Activated CD4-positive, alpha-beta T cell treated with anti-CD3 and anti-CD28 coated beads for 36 hours (primary cell): ENCODE measurements at regions not wholly inside any gene's neighbourhood (a gene's known extent, or its start where the extent isn't known, plus 50 kb on each side); places are given as distances from the start of the nearest gene placed in this dataset.

Experiments
- ATAC-seq: fragments of 200-7000 bp; cut with Tn5 transposase; one replicate; pipeline ENCODE4 v1.10.0; 2021; ENCODE audit warnings: mild to moderate bottlenecking, moderate library complexity
- CTCF ChIA-PET: fragments of 350-600 bp; sonication (Branson Sonifier 250); formaldehyde crosslinking; loops from one replicate; lab custom pipeline; 2021; ENCODE audit warnings: antibody characterized with exemption; lab: Charles Lee
- POLR2A ChIA-PET: fragments of 350-600 bp; sonication (Branson Sonifier 250); formaldehyde crosslinking; loops from one replicate; lab custom pipeline; 2021; ENCODE audit warnings: antibody characterized with exemption, inconsistent platforms; lab: Charles Lee
- DNase-seq: peaks from one replicate; pipeline ENCODE4 v3.0.0-alpha.2; 2020
- H3K27ac Mint-ChIP-seq: one replicate; pipeline ENCODE4 v1.8.0; 2021; ENCODE audit warnings: mixed read lengths
- H3K27me3 Mint-ChIP-seq: one replicate; pipeline ENCODE4 v1.8.0; 2021; ENCODE audit warnings: mixed read lengths
- H3K36me3 Mint-ChIP-seq: one replicate; pipeline ENCODE4 v1.8.0; 2021; ENCODE audit warnings: low read depth, mixed read lengths
- H3K4me1 Mint-ChIP-seq: one replicate; pipeline ENCODE4 v1.8.0; 2021; ENCODE audit warnings: mixed read lengths
- H3K4me3 Mint-ChIP-seq: one replicate; pipeline ENCODE4 v1.8.0; 2021; ENCODE audit warnings: mild to moderate bottlenecking, moderate library complexity, mixed read lengths
- H3K9me3 Mint-ChIP-seq: one replicate; pipeline ENCODE4 v1.8.0; 2021; ENCODE audit warnings: low read depth, mixed read lengths
- intact Hi-C, 2 experiments: fragments of 100-400 bp; cut with DNase I in 1 of 2; cut with micrococcal nuclease in 1 of 2; formaldehyde crosslinking; loops; one replicate each; pipeline versions ENCODE4 v1.14.2 to v1.15.1; 2022 to 2024; cut with DNase I, micrococcal nuclease

DNA sequence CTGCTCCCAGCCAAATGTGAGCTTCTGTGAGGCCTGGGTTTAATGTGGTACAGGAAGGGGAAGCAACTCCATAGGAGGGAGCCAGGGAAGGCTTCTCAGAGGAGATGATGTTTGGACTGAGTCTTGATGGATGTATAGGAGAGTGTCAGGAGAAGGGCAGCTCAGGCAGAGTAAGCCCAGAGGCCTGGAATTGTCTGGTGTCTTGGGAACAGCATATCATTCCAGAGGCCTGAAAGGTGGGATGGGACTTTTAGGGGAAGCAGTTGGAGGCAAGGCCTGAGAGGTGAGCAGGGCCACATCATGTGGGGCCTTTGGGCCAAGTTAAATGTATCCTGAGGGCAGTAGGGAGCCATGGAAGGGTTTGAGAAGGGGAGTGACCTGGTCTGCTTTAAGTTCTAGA, 148.6 kb upstream of the WNT4 start:
- CTCF ChIA-PET = interaction anchor here (0.6 kb wide), 2 partner anchors 328 to 1109 kb away, joined by 3 read pairs; no protein-coding TSS in a partner anchor
- peaks cover 18% of the 10 kb centered on the region for H3K27me3 Mint-ChIP-seq
- no peak overlapping the region for H3K4me3 Mint-ChIP-seq
- no peak for DNase-seq
- POLR2A ChIA-PET = interaction anchor here (0.6 kb wide), 1 partner anchor 163 kb away, joined by 5 read pairs; no protein-coding TSS in a partner anchor
- intact Hi-C loops = no loop called here
- ATAC-seq = no peak
- no peaks in the 10 kb centered on the region for H3K9me3 Mint-ChIP-seq
- peaks cover 3% of the 10 kb centered on the region for H3K4me1 Mint-ChIP-seq
- H3K36me3 Mint-ChIP-seq = no peaks in the 10 kb centered on the region
- no peak overlapping the region for H3K27ac Mint-ChIP-seq

DNA sequence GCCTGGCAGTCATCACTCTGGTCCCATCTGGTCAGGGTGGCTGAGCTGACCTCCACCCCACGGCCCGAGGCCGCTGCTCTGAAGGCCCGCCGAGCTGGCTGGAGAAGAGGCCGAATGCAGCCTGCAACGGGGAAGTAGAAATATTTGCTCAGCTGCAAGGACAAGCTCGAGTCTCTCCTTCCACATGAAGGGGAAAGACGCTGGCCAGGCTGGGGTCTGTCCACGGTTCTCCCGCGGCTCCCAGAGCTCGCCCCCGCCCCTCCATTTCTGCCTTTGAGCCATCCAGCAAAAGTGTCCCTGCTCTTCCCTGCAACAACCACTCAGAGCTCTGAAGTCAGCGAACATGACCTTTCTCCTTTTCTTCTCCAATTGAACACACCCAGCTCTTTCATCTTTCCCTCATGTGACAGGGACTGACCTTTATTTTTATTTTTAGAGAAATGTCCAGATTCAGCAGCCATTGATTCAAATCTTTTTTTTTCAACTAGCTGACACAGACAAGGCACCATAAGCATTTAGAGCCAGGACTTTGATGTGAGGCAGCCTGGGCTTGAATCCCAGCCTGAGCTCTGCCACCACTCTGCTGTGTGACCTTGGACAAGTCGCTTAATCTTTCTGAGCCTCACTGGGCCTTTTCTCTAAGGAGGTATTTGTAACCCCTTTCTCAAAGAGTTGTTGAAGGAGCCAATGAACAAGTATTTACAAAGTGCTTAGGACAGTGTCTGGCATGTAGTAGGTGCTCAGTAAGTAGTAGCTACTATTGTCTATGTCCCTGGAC, 149.3 kb upstream of the WNT4 start:
- no peak overlapping the region for H3K4me3 Mint-ChIP-seq
- no peak overlapping the region for H3K27ac Mint-ChIP-seq
- intact Hi-C loops = no loop called here
- peaks cover 24% of the 10 kb centered on the region for H3K27me3 Mint-ChIP-seq
- ChIA-PET CTCF (interaction anchor here (0.6 to 0.7 kb wide), 2 partner anchors 115 to 329 kb away, joined by 3 read pairs; no protein-coding TSS in a partner anchor), POLR2A (interaction anchor here (0.6 kb wide), 1 partner anchor 162 kb away, joined by 5 read pairs; no protein-coding TSS in a partner anchor)
- H3K4me1 Mint-ChIP-seq = peaks cover 6% of the 10 kb centered on the region
- ATAC-seq = no peak
- DNase-seq = no peak
- no peaks in the 10 kb centered on the region for H3K9me3 Mint-ChIP-seq
- no peaks in the 10 kb centered on the region for H3K36me3 Mint-ChIP-seq

DNA sequence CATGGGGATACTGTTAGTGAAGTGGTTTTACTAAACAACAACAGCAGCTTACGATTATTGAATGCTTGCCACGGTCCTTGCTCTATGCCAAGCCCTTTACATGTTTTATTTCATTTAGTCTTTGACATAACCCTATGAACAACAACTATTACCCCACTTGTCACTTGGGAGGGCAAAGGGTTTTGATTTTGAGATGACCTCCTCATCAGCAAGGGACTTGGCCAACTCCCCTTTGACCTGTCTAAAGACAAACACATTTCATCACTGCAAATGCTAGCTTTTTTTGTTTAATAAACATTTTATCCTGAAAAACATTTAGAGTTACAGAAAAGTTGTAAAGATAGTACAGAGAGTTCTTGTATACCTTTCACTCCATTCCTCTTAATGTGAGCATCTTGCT, 152.5 kb upstream of the WNT4 start:
- ATAC-seq = no peak
- DNase-seq = no peak
- peaks cover 34% of the 10 kb centered on the region for H3K27me3 Mint-ChIP-seq
- ChIA-PET CTCF (no interaction called here), POLR2A (no interaction called here)
- no peak overlapping the region for H3K27ac Mint-ChIP-seq
- H3K4me1 Mint-ChIP-seq = peaks cover 6% of the 10 kb centered on the region
- no peak overlapping the region for H3K4me3 Mint-ChIP-seq
- no peaks in the 10 kb centered on the region for H3K9me3 Mint-ChIP-seq
- H3K36me3 Mint-ChIP-seq = no peaks in the 10 kb centered on the region
- intact Hi-C loops = no loop called here

DNA sequence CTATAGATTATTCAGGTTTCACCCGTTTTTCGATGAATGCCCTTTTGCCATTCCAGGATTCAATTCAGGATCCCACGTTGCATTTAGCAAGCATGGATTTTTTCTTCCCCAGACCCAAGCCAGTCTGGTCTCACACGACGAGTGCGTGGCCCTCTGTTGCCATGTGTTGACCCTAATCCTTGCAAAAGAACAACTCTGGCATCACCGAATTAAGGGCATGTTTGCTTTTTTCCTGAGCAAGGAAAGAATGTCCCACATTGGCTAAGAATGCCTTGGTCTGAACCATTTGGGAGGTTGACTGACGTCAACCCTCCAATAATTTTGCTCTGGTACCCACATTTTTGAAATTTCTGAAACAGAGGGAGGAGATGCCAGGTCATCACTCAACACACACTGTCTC, 153.0 kb upstream of the WNT4 start:
- CTCF ChIA-PET = no interaction called here
- POLR2A ChIA-PET = no interaction called here
- Mint-ChIP-seq H3K4me1 (peaks cover 6% of the 10 kb centered on the region), H3K27ac (no peak overlapping the region), H3K9me3 (no peaks in the 10 kb centered on the region), H3K4me3 (no peak overlapping the region), H3K36me3 (no peaks in the 10 kb centered on the region), H3K27me3 (peaks cover 38% of the 10 kb centered on the region)
- ATAC-seq = no peak
- DNase-seq = no peak
- intact Hi-C loops = no loop called here

DNA sequence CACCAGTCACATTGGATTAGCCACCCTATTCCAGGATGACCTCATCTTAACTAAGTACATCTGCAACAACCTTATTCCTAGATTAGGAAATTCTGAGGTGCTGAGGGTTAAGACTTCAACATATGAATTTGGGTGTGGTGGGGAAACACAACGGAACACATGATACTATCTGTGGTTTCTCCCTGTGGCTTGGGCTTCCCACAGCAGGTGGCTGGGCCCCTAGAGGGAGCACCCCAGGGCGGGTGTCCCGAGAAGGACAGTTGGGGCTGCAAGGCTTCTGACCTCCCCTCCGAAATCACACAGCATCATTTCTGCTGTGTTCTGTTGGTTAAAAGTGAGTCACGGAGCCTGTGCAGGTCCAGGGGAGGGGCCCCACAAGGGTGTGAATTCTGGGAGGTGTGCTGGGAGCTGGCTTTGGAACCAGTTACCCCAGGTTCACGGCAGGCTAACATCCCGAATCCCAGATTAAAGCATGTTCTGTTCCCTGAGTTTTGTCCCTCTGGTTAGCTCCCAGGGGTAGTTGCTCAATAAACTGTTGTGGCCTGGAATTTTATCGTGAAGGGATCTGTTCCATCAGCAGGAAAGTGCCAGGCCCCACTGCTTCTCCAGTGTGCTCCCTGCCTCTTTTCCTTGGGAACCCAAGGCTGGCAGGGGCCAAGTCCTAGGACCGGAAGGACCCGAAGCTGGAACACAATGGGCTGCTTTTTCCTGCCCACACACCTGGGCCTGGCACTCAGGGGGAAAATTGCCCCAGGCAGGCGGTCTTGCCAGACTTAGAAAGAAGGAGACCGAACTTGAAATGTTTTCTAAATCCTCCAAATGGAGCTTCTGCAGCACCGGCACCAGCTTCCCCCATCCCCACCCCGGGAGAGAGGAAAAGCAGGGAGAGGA, 154.0 kb upstream of the WNT4 start:
- Mint-ChIP-seq H3K36me3 (no peaks in the 10 kb centered on the region), H3K4me1 (peaks cover 6% of the 10 kb centered on the region), H3K27ac (no peak overlapping the region), H3K4me3 (no peak overlapping the region), H3K9me3 (no peaks in the 10 kb centered on the region), H3K27me3 (peaks cover 39% of the 10 kb centered on the region)
- ATAC-seq (no peak), DNase-seq (no peak)
- POLR2A ChIA-PET = no interaction called here
- CTCF ChIA-PET = interaction anchor here (0.6 kb wide), 2 partner anchors 91 to 835 kb away, joined by 3 to 7 read pairs; no protein-coding TSS in a partner anchor
- intact Hi-C loops = no loop called here

DNA sequence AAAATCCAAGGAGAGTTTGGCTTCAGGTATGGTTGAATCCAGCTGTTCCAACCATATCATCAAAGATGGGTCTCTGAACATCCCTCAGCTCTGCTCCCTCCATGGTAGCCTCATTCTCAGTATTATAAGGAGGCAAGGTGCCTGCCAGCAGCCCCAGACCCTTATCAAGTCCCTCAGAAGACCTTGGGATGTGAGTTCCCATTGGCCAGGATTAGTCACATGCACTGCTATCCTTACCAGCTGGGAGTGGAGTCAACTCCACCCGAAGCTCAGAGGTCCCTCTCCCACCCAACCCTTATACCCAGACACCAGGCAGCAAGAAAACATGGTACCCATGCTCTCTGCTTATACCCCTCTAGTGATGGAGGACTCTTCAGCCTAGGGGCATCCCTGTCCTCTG, 153.7 kb upstream of the ZBTB40 start:
- Mint-ChIP-seq H3K9me3 (no peaks in the 10 kb centered on the region), H3K36me3 (no peaks in the 10 kb centered on the region), H3K4me1 (peaks cover 6% of the 10 kb centered on the region), H3K4me3 (no peak overlapping the region), H3K27ac (no peak overlapping the region), H3K27me3 (peaks cover 44% of the 10 kb centered on the region)
- POLR2A ChIA-PET = no interaction called here
- DNase-seq (no peak), ATAC-seq (no peak)
- intact Hi-C loops = no loop called here
- CTCF ChIA-PET = interaction anchor here (0.6 to 1.2 kb wide), 2 partner anchors 19 to 1095 kb away, joined by 3 read pairs; no protein-coding TSS in a partner anchor

DNA sequence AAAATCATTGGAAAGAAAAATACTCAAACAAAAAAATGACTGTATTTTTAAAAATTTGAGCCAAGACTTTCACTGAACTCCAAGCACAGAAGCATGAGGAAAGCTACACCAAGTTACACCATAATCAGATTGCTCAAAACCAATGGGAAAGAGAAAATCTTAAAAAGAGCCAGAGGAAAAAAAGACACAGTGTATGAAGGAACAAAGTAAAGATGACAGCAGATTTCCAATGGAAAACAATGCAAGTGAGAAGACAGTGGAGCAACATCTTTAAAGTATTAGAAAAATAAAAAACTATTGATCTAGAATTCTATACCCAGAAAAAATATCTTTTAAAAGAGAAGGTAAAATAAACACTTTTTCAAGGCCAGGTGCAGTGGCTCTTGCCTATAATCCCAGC, 147.8 kb upstream of the ZBTB40 start:
- Mint-ChIP-seq H3K4me1 (no peaks in the 10 kb centered on the region), H3K36me3 (no peaks in the 10 kb centered on the region), H3K4me3 (no peak overlapping the region), H3K27me3 (peaks cover 41% of the 10 kb centered on the region), H3K9me3 (peaks cover 4% of the 10 kb centered on the region), H3K27ac (no peak overlapping the region)
- no peak for ATAC-seq
- no peak for DNase-seq
- CTCF ChIA-PET = no interaction called here
- POLR2A ChIA-PET = no interaction called here
- intact Hi-C loops = no loop called here

DNA sequence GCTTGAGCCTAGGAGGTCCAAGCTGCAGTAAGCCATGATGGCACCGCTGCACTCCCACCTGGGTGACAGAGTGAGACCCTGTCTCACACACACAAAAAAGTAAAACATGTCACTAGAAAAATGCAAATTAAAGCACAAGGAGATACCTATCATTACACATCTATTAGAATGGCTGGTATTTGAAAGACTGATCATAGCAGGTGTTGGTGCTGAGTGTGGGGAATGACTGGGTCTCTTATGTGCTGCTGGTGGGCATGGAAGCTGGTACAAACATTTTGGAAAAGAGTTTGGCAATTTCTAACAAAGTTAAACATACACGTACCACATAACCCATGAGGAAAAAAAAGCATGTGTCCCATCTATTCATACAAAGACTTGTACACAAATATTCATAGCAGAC, 142.1 kb upstream of the ZBTB40 start:
- intact Hi-C loops = no loop called here
- CTCF ChIA-PET = interaction anchor here (0.6 to 1.0 kb wide), 4 partner anchors 35 to 582 kb away, joined by 3 read pairs; no protein-coding TSS in a partner anchor
- POLR2A ChIA-PET = no interaction called here
- H3K9me3 Mint-ChIP-seq = peaks cover 3% of the 10 kb centered on the region
- no peaks in the 10 kb centered on the region for H3K36me3 Mint-ChIP-seq
- ATAC-seq = no peak
- no peak overlapping the region for H3K4me3 Mint-ChIP-seq
- no peak overlapping the region for H3K27ac Mint-ChIP-seq
- peaks cover 29% of the 10 kb centered on the region for H3K27me3 Mint-ChIP-seq
- DNase-seq = no peak
- H3K4me1 Mint-ChIP-seq = no peaks in the 10 kb centered on the region

DNA sequence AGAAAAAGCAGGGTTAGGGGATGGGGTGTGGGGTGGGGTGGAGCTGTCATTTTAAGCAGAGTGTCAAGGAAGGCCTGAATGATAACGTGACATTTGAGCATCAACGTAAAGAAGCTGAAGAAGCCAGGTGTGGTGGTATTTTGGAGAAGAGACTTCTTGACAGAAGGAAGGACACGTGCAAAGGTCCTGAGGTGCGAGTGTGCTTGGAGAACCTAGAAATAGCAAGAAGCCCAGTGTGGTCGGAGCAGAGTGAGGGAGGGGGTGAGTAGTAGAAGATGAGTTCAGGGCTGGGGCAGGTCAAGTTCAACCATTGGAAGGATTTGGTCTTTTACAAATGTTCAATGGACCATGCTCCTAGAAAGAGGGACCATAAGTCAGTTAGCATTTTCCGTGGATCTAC, 140.2 kb upstream of the ZBTB40 start:
- H3K27ac Mint-ChIP-seq = no peak overlapping the region
- no peaks in the 10 kb centered on the region for H3K4me1 Mint-ChIP-seq
- POLR2A ChIA-PET = no interaction called here
- CTCF ChIA-PET = no interaction called here
- no peaks in the 10 kb centered on the region for H3K36me3 Mint-ChIP-seq
- no peak for DNase-seq
- no peak for ATAC-seq
- intact Hi-C loops = no loop called here
- peaks cover 23% of the 10 kb centered on the region for H3K27me3 Mint-ChIP-seq
- peaks cover 3% of the 10 kb centered on the region for H3K9me3 Mint-ChIP-seq
- no peak overlapping the region for H3K4me3 Mint-ChIP-seq

DNA sequence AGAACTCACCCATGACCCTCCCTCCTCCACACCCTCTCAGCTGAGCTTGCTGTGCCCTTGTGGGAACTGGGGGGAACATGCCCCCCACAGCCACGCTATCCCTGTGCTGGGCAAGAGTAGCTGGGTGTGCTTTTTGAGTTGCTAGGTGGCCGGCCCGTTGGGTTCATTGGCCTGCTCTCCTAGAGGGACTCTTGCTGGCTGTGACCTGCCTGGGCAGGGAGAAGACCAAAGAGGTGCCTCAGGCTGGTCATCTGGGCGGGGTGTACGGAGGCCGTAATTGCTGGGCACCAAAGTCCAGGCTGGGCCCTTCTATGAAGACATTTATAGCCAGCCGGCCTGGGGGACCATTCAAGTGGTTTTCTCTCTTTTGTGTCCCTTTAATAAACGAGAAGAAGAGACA, 138.3 kb upstream of the ZBTB40 start:
- POLR2A ChIA-PET = no interaction called here
- H3K4me3 Mint-ChIP-seq = no peak overlapping the region
- no peak overlapping the region for H3K27ac Mint-ChIP-seq
- peaks cover 21% of the 10 kb centered on the region for H3K27me3 Mint-ChIP-seq
- DNase-seq = no peak
- no peaks in the 10 kb centered on the region for H3K4me1 Mint-ChIP-seq
- CTCF ChIA-PET = interaction anchor here (0.7 kb wide), 1 partner anchor 10 kb away, joined by 3 read pairs; no protein-coding TSS in a partner anchor
- no peak for ATAC-seq
- peaks cover 3% of the 10 kb centered on the region for H3K9me3 Mint-ChIP-seq
- no peaks in the 10 kb centered on the region for H3K36me3 Mint-ChIP-seq
- intact Hi-C loops = no loop called here

DNA sequence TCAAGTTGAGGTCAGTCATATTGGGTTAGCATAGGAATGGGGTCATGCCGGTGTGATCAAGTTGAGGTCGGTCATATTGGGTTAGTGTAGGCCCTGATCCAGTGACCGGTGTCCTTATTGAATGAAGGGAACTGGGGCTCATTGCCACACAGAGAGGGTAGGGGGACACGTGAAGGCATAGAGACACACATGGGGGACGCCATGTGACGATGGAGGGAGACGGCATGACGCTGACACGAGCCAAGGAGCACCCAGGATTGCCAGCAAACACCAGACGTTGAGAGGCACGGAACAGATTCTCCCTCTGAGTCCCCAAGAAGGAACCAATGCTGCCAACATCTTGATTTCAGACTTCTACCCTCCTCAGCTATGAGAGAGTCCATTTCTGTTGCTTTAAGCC, 136.9 kb upstream of the ZBTB40 start:
- no peak for ATAC-seq
- Mint-ChIP-seq H3K27ac (no peak overlapping the region), H3K27me3 (peaks cover 20% of the 10 kb centered on the region), H3K4me1 (no peaks in the 10 kb centered on the region), H3K9me3 (peaks cover under 1% of the 10 kb centered on the region), H3K36me3 (no peaks in the 10 kb centered on the region), H3K4me3 (no peak overlapping the region)
- POLR2A ChIA-PET = no interaction called here
- intact Hi-C loops = no loop called here
- CTCF ChIA-PET = no interaction called here
- no peak for DNase-seq
